HG03097 (cell line): ENCODE measurements at regions not wholly inside any gene's neighbourhood (a gene's known extent, or its start where the extent isn't known, plus 50 kb on each side); places are given as distances from the start of the nearest gene placed in this dataset.

Source experiments
- ATAC-seq: cut with Tn5 transposase; IDR thresholded peaks from one replicate; pipeline ENCODE4 v1.9.1; 2021; ENCODE audit not compliant: unreplicated experiment, low FRiP score

GRCh38 chr2:126748188-126748760 lies 92.3 kb downstream of the GYPC start:
- ATAC-seq: no peak

GRCh38 chr2:126748929-126749518 lies 93.1 kb downstream of the GYPC start:
- ATAC-seq: no peak

GRCh38 chr2:126749537-126749936 lies 93.6 kb downstream of the GYPC start:
- no peak for ATAC-seq

- no peak for ATAC-seq
Measured at GRCh38 chr2:126750506-126750905, 94.5 kb downstream of the GYPC start.

GRCh38 chr2:126751477-126751876 lies 95.5 kb downstream of the GYPC start:
- ATAC-seq: no peak

GRCh38 chr2:126752876-126753275 lies 96.9 kb downstream of the GYPC start:
- ATAC-seq: no peak

GRCh38 chr2:126753501-126754212 lies 97.7 kb downstream of the GYPC start:
- ATAC-seq: no peak

GRCh38 chr2:126754240-126755004 lies 98.5 kb downstream of the GYPC start:
- ATAC-seq: no peak

- ATAC-seq: no peak
Measured at GRCh38 chr2:126756125-126756524, 100.2 kb downstream of the GYPC start.

- no peak for ATAC-seq
Measured at GRCh38 chr2:126761256-126761980, 105.5 kb downstream of the GYPC start.

GRCh38 chr2:126761981-126762878 lies 106.3 kb downstream of the GYPC start:
- ATAC-seq: no peak

- no peak for ATAC-seq
Measured at GRCh38 chr2:126764686-126765265, 108.8 kb downstream of the GYPC start.

- ATAC-seq: no peak
Measured at GRCh38 chr2:126765395-126765794, 109.4 kb downstream of the GYPC start.

- ATAC-seq: no peak
Measured at GRCh38 chr2:126766295-126766968, 110.5 kb downstream of the GYPC start.

GRCh38 chr2:126766969-126767296 lies 111.0 kb downstream of the GYPC start:
- no peak for ATAC-seq

- no peak for ATAC-seq
Measured at GRCh38 chr2:126769118-126769517, 113.2 kb downstream of the GYPC start.

- ATAC-seq: no peak
Measured at GRCh38 chr2:126770466-126770865, 114.5 kb downstream of the GYPC start.

GRCh38 chr2:126771094-126771493 lies 115.1 kb downstream of the GYPC start:
- no peak for ATAC-seq
